PC-3 (cell line): ENCODE measurements at regions not wholly inside any gene's neighbourhood (a gene's known extent, or its start where the extent isn't known, plus 50 kb on each side); places are given as distances from the start of the nearest gene placed in this dataset.

ENCODE experiments used
- CTCF ChIP-seq: fragments of 300-600 bp; sonication (generic); conservative IDR thresholded peaks from 2 replicates; pipeline ENCODE4 v1.5.1; 2017; ENCODE audit warnings: antibody characterized with exemption, low read depth, mild to moderate bottlenecking, low read length
- EZH2 ChIP-seq: fragments of 300-600 bp; sonication (generic); IDR thresholded peaks from one replicate; pipeline ENCODE4 v1.6.1; 2017; ENCODE audit warnings: antibody characterized with exemption, mild to moderate bottlenecking, low read length; ENCODE audit not compliant: unreplicated experiment
- EZH2phosphoT487 ChIP-seq: fragments of 300-600 bp; sonication (generic); IDR thresholded peaks from 2 replicates; pipeline ENCODE4 v1.6.1; 2018; ENCODE audit warnings: mild to moderate bottlenecking, antibody characterized with exemption, low read length, borderline replicate concordance

- TF ChIP-seq EZH2phosphoT487: no peak
- TF ChIP-seq CTCF: no peak
- no peak for TF ChIP-seq EZH2
Measured at GRCh38 chr5:117893211-117893610, 1095.1 kb downstream of the DTWD2 start.
